H1 (cell line): ENCODE measurements at regions not wholly inside any gene's neighbourhood (a gene's known extent, or its start where the extent isn't known, plus 50 kb on each side); places are given as distances from the start of the nearest gene placed in this dataset.

Experiments used
- CTCF ChIA-PET: fragments of 300-600 bp; sonication (Branson Sonifier 250); formaldehyde crosslinking; loops from one replicate; lab custom pipeline; 2021; ENCODE audit not compliant: partially characterized antibody; lab: Charles Lee
- POLR2A ChIA-PET: fragments of 300-600 bp; sonication (Branson Sonifier 250); formaldehyde crosslinking; loops from one replicate; lab custom pipeline; 2021; ENCODE audit warnings: inconsistent platforms; ENCODE audit not compliant: partially characterized antibody; lab: Charles Lee
- DNase-seq, 2 experiments: peaks; one replicate each; pipeline versions ENCODE4 v3.0.0 to v3.0.0-alpha.2; 2010 to 2022; ENCODE audit warnings: low spot score in 2 of 2, low read depth in 1 of 2, mixed read lengths in 1 of 2
- FAIRE-seq: peaks from 2 replicates; lab custom pipeline; 2011; peaks lifted over from hg19 to GRCh38; lab: Jason Lieb, UNC
- H2AFZ ChIP-seq: 2 replicates; pipeline ENCODE4 v1.8.1; 2012; ENCODE audit warnings: low read length, inconsistent platforms
- H2AK5ac ChIP-seq: 2 replicates; pipeline ENCODE4 v1.6.1; 2013; ENCODE audit warnings: low read depth, low read length
- H2BK120ac ChIP-seq: replicated peaks from 2 replicates; pipeline ENCODE3; 2013; ENCODE audit warnings: low read depth, low read length, inconsistent platforms
- H2BK12ac ChIP-seq: 2 replicates; pipeline ENCODE4 v1.6.1; 2013; ENCODE audit warnings: low read depth, low read length
- H2BK15ac ChIP-seq: 2 replicates; pipeline ENCODE4 v1.6.1; 2013; ENCODE audit warnings: low read length
- H2BK20ac ChIP-seq: 2 replicates; pipeline ENCODE4 v1.6.1; 2013; ENCODE audit warnings: low read length
- H2BK5ac ChIP-seq: 2 replicates; pipeline ENCODE4 v1.6.1; 2013; ENCODE audit warnings: low read depth, low read length
- H3K14ac ChIP-seq: 2 replicates; pipeline ENCODE4 v1.6.1; 2013; ENCODE audit warnings: inconsistent platforms; ENCODE audit not compliant: insufficient read length
- H3K18ac ChIP-seq: 2 replicates; pipeline ENCODE4 v1.6.1; 2013; ENCODE audit warnings: low read length; ENCODE audit errors: extremely low read depth
- H3K23ac ChIP-seq: 2 replicates; pipeline ENCODE4 v1.6.1; 2013; ENCODE audit warnings: inconsistent platforms; ENCODE audit not compliant: insufficient read length
- H3K23me2 ChIP-seq: 2 replicates; pipeline ENCODE4 v1.6.1; 2013; ENCODE audit warnings: low read depth, low read length
- H3K27ac ChIP-seq: 2 replicates; pipeline ENCODE4 v1.6.1; 2011; ENCODE audit warnings: low read depth, low read length, inconsistent platforms
- H3K27me3 ChIP-seq, 4 experiments: replicated peaks in 1 of 4; 1 replicate in 1 of 4; 2 replicates in 3 of 4; pipeline versions ENCODE4 v1.6.1 to v1.8.1; 2011 to 2013; ENCODE audit warnings: low read length in 3 of 4, mild to moderate bottlenecking in 3 of 4, inconsistent platforms in 2 of 4, mixed read lengths in 2 of 4, moderate library complexity in 1 of 4; ENCODE audit not compliant: control insufficient read depth in 3 of 4, insufficient read depth in 3 of 4; ENCODE audit errors: extremely low read depth in 1 of 4
- H3K36me3 ChIP-seq, 4 experiments: 2 replicates each; pipeline versions ENCODE4 v1.6.1 to v1.8.1; 2011 to 2013; ENCODE audit warnings: mild to moderate bottlenecking in 4 of 4, low read length in 3 of 4, moderate library complexity in 2 of 4, control low read depth in 1 of 4, inconsistent platforms in 1 of 4; ENCODE audit not compliant: insufficient read depth in 4 of 4, control insufficient read depth in 2 of 4
- H3K4ac ChIP-seq: replicated peaks from 2 replicates; pipeline ENCODE3; 2013; ENCODE audit warnings: low read length, low read depth, mixed read lengths, inconsistent platforms; ENCODE audit not compliant: insufficient read length
- H3K4me1 ChIP-seq, 4 experiments: replicated peaks in 1 of 4; 1 replicate in 1 of 4; 2 replicates in 3 of 4; pipeline versions ENCODE4 v1.6.1 to v1.8.1; 2011 to 2013; ENCODE audit warnings: low read length in 3 of 4, inconsistent platforms in 2 of 4, mixed read lengths in 1 of 4; ENCODE audit not compliant: insufficient read depth in 4 of 4, control insufficient read depth in 3 of 4
- H3K4me2 ChIP-seq, 2 experiments: 2 replicates each; pipeline versions ENCODE4 v1.6.1 to v1.8.1; 2011 to 2013; ENCODE audit warnings: low read depth in 2 of 2, low read length in 2 of 2, control low read depth in 1 of 2, inconsistent platforms in 1 of 2, mild to moderate bottlenecking in 1 of 2; ENCODE audit not compliant: insufficient read depth in 1 of 2
- H3K4me3 ChIP-seq, 4 experiments: fragments of 200-600, 300-600 bp in 1 of 4; sonication (generic), shearing (Covaris generic), sonication (Bioruptor Twin) in 1 of 4; 2 replicates each; pipeline versions ENCODE4 v1.5.1 to v1.8.1; 2011 to 2016; ENCODE audit warnings: low read length in 4 of 4, low read depth in 3 of 4, control low read depth in 2 of 4, inconsistent platforms in 2 of 4, mild to moderate bottlenecking in 2 of 4, mixed read lengths in 1 of 4, moderate library complexity in 1 of 4; ENCODE audit not compliant: insufficient read depth in 2 of 4; ENCODE audit errors: extremely low read depth in 1 of 4
- H3K56ac ChIP-seq: replicated peaks from 2 replicates; pipeline ENCODE3; 2013; ENCODE audit warnings: low read depth, mild to moderate bottlenecking, mixed read lengths, low read length, inconsistent platforms; ENCODE audit not compliant: insufficient read length
- H3K79me1 ChIP-seq: 2 replicates; pipeline ENCODE4 v1.6.1; 2013; ENCODE audit warnings: low read depth, low read length, control low read depth
- H3K79me2 ChIP-seq, 2 experiments: 2 replicates each; pipeline versions ENCODE4 v1.6.1 to v1.8.1; 2012 to 2013; ENCODE audit warnings: low read length in 2 of 2, mild to moderate bottlenecking in 2 of 2, inconsistent platforms in 1 of 2; ENCODE audit not compliant: insufficient read depth in 2 of 2, control insufficient read depth in 1 of 2
- H3K9ac ChIP-seq, 4 experiments: replicated peaks in 1 of 4; 1 replicate in 1 of 4; 2 replicates in 3 of 4; pipeline versions ENCODE4 v1.6.1 to v1.8.1; 2011 to 2013; ENCODE audit warnings: low read depth in 3 of 4, low read length in 3 of 4, control low read depth in 2 of 4, mild to moderate bottlenecking in 2 of 4, moderate library complexity in 2 of 4, inconsistent platforms in 1 of 4; ENCODE audit errors: extremely low read depth in 1 of 4
- H3K9me3 ChIP-seq, 2 experiments: 2 replicates each; pipeline versions ENCODE4 v1.6.1 to v1.8.1; 2012 to 2013; ENCODE audit warnings: mild to moderate bottlenecking in 2 of 2, moderate library complexity in 2 of 2, control low read depth in 1 of 2, inconsistent platforms in 1 of 2, low read depth in 1 of 2, low read length in 1 of 2, mixed read lengths in 1 of 2; ENCODE audit not compliant: insufficient read depth in 2 of 2
- H4K20me1 ChIP-seq, 2 experiments: replicated peaks in 1 of 2; 2 replicates each; pipeline versions ENCODE3 to v1.8.1; 2011 to 2013; ENCODE audit warnings: inconsistent platforms in 2 of 2, low read length in 2 of 2, mild to moderate bottlenecking in 1 of 2; ENCODE audit not compliant: insufficient read depth in 2 of 2, control insufficient read depth in 1 of 2
- H4K5ac ChIP-seq: 2 replicates; pipeline ENCODE4 v1.6.1; 2013; ENCODE audit warnings: low read length, low read depth, mixed read lengths, inconsistent platforms; ENCODE audit not compliant: insufficient read length
- H4K8ac ChIP-seq: 2 replicates; pipeline ENCODE4 v1.8.0; 2013; ENCODE audit warnings: mild to moderate bottlenecking, moderate library complexity, low read length, inconsistent platforms; ENCODE audit not compliant: insufficient read depth; ENCODE audit errors: extremely low read depth
- H4K91ac ChIP-seq: replicated peaks from 2 replicates; pipeline ENCODE3; 2013; ENCODE audit warnings: low read length, mixed read lengths, inconsistent platforms; ENCODE audit not compliant: insufficient read length
- ATF3 ChIP-seq: IDR thresholded peaks from 2 replicates; pipeline ENCODE4 v1.6.1; 2011; ENCODE audit warnings: low read depth, mild to moderate bottlenecking, low read length; ENCODE audit not compliant: insufficient read depth
- BRCA1 ChIP-seq: IDR thresholded peaks from 2 replicates; pipeline ENCODE4 v1.6.1; 2012; ENCODE audit warnings: low read depth, low read length, improper control_type of control experiment
- CTBP2 ChIP-seq: IDR thresholded peaks from 2 replicates; pipeline ENCODE4 v1.7.0; 2011; ENCODE audit warnings: borderline replicate concordance, mild to moderate bottlenecking, moderate library complexity, mixed read lengths, low read length; ENCODE audit not compliant: insufficient read depth, insufficient read length
- HDAC6 ChIP-seq: IDR thresholded peaks from one replicate; pipeline ENCODE4 v1.7.1; 2012; ENCODE audit warnings: low read depth, mild to moderate bottlenecking, inconsistent platforms, low read length, moderate library complexity
- MAX ChIP-seq: IDR thresholded peaks from 2 replicates; pipeline ENCODE4 v1.6.1; 2012; ENCODE audit warnings: inconsistent platforms
- NRF1 ChIP-seq: IDR thresholded peaks from 2 replicates; pipeline ENCODE4 v1.6.1; 2011; ENCODE audit warnings: mild to moderate bottlenecking, low read depth, low read length, improper control_type of control experiment
- PHF8 ChIP-seq: fragments of 200-600 bp; sonication (generic); conservative IDR thresholded peaks from 2 replicates; pipeline ENCODE4 v1.7.1; 2012; ENCODE audit warnings: low read depth, mild to moderate bottlenecking, inconsistent platforms, low read length, moderate library complexity
- RAD21 ChIP-seq, 2 experiments: IDR thresholded peaks in 1 of 2; conservative IDR thresholded peaks in 1 of 2; 2 replicates each; pipeline ENCODE4 v1.6.1; 2011; ENCODE audit warnings: low read depth in 2 of 2, low read length in 2 of 2, improper control_type of control experiment in 1 of 2, inconsistent platforms in 1 of 2, mild to moderate bottlenecking in 1 of 2, moderate library complexity in 1 of 2
- SIN3A ChIP-seq, 2 experiments: IDR thresholded peaks in 1 of 2; conservative IDR thresholded peaks in 1 of 2; 2 replicates each; pipeline ENCODE4 v1.6.1; 2011 to 2012; ENCODE audit warnings: low read length in 2 of 2, improper control_type of control experiment in 1 of 2, low read depth in 1 of 2, mild to moderate bottlenecking in 1 of 2
- SP2 ChIP-seq: IDR thresholded peaks from 2 replicates; pipeline ENCODE4 v1.6.1; 2012; ENCODE audit warnings: mild to moderate bottlenecking, low read length, inconsistent platforms
- USF2 ChIP-seq: IDR thresholded peaks from 2 replicates; pipeline ENCODE4 v1.6.1; 2011; ENCODE audit warnings: low read length, improper control_type of control experiment
- WGBS, 2 experiments: shearing (Covaris generic) in 1 of 2; methylation state at CpG; one replicate each; pipeline versions ENCODE4 v1.1.6 to v1.1.7; 2013 to 2015; ENCODE audit warnings: low lambda C conversion rate in 2 of 2, mixed read lengths in 2 of 2, inconsistent platforms in 1 of 2, low coverage in 1 of 2, missing lambda C conversion rate in 1 of 2; ENCODE audit not compliant: insufficient replicate concordance in 2 of 2, insufficient coverage in 1 of 2, insufficient read length in 1 of 2; ENCODE audit errors: extremely low coverage in 1 of 2, missing lambda C conversion rate in 1 of 2; 5-methylcytosine and 5-hydroxymethylcytosine counted together

GRCh38 chr13:80097561-80097960 is 243.4 kb downstream of the SPRY2 start:
- Histone ChIP-seq H3K79me1 (no peaks in the 10 kb centered on the region), H3K4me3 (no peak overlapping the region), H3K9me3 (no peaks in the 10 kb centered on the region), H2BK20ac (no peak overlapping the region), H2BK5ac (no peak overlapping the region), H4K8ac (no peak overlapping the region), H4K91ac (no peak overlapping the region), H3K4me1 (peaks cover 0 to 4% (median 0%) of the 10 kb centered on the region in 4 experiments; a peak in 1 of 7 replicates), H3K56ac (no peak overlapping the region), H3K4me2 (no peak overlapping the region), H3K4ac (no peak overlapping the region), H2BK12ac (no peak overlapping the region), H2BK15ac (no peak overlapping the region), H2AK5ac (no peak overlapping the region), H3K9ac (no peak overlapping the region), H2AFZ (no peak overlapping the region), H3K79me2 (no peaks in the 10 kb centered on the region), H3K18ac (no peak overlapping the region), H3K36me3 (no peaks in the 10 kb centered on the region), H4K5ac (no peak overlapping the region), H3K23ac (no peak overlapping the region), H2BK120ac (no peak overlapping the region), H3K27ac (no peak overlapping the region), H3K14ac (no peak overlapping the region), H3K23me2 (no peaks in the 10 kb centered on the region), H4K20me1 (no peaks in the 10 kb centered on the region), H3K27me3 (no peaks in the 10 kb centered on the region)
- WGBS, 2 experiments, result 87% methylated on average over 2 of the region's 2 CpGs; no CpG with 5 or more reads in 1 of the 2 experiments
- FAIRE-seq (no peak), DNase-seq (no peak)
- ChIA-PET POLR2A (no interaction called here), CTCF (interaction anchor here (0.6 to 1.2 kb wide), 4 partner anchors 26 to 720 kb away, joined by 3 to 4 read pairs (median 3); no protein-coding TSS in a partner anchor)
- TF ChIP-seq RAD21 (IDR thresholded peaks at IDR 0.05 in 1 of 2, conservative IDR thresholded peaks at IDR 0.05 in 1 of 2; ENCODE audit: low read depth in 2 of 2, low read length in 2 of 2) (no peak), PHF8 (no peak), CTBP2 (no peak), SP2 (no peak), SIN3A (conservative IDR thresholded peaks at IDR 0.05 in 1 of 2, IDR thresholded peaks at IDR 0.05 in 1 of 2; ENCODE audit: low read depth in 1 of 2, low read length in 2 of 2) (no peak), USF2 (no peak), NRF1 (no peak), BRCA1 (no peak), HDAC6 (no peak), MAX (no peak), ATF3 (no peak)
